HG03432 (cell line): ENCODE measurements at regions not wholly inside any gene's neighbourhood (a gene's known extent, or its start where the extent isn't known, plus 50 kb on each side); places are given as distances from the start of the nearest gene placed in this dataset.
"Not testable (repeated sequence)": the region's sequence is repeated elsewhere in the genome, so short reads cannot be mapped to it uniquely, and the experiment has no call there.

ENCODE experiments used
- ATAC-seq: cut with Tn5 transposase; IDR thresholded peaks from one replicate; pipeline ENCODE4 v1.9.1; 2021; ENCODE audit warnings: mild to moderate bottlenecking, moderate library complexity; ENCODE audit not compliant: unreplicated experiment

DNA sequence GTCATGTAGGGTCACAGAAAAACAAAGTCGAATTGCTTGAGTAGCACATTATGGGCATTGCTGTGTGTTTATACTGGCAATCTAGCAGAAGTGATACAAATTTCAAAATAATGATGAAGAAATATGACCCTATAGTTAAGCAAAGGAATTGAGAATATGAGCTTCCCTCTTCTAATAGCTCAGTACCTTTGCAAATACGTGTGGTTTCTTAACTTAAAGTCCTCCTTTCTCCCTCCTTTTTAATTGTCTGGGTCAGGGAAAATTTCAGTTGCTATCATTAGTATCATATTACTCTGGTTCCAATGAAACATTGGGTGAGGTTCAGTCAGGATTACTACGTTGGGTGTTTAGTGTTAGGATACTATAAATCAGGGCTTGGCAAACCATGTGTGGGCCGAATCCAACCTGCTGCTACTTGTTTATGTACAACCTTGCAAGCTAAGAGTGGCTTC, 166.8 kb upstream of the CARMIL1 start:
- ATAC-seq = no peak

DNA sequence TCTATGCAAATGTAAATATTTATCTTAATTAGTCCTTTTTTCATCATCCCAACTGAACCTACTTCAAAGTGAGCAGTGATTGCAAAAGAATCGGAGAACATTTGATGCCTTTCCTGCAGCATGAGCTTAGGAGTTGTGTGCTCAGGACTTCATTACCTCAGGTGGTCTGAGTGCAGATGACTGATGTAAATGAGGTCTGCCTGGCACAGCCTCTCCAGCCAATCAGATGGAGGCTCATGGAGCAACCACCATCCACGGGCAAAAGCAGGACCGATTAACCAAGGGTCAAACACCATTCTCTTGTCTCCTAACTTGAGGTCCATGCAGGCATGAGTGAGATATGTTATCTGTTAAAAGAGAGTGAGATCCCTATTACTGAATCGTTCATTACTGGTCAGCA, 165.7 kb upstream of the CARMIL1 start:
- ATAC-seq = no peak

DNA sequence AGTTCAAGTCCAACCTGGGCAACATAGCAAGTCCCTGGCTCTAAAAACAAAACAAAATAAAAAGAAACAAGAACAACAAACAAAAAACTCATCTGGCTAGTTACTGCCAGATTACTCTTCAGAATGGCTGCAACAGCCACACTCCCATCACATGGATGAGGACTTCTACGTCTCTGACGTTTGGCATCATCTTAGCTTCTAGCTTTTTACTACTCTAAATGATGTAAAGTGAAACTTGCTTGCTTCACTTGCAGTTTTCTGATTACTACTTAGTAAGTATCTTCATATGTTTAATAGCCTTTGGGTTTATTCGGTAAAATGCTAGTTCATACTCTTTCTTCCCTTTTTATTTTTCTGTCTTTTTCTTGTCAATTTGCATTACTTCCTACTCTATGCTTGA, 161.1 kb upstream of the CARMIL1 start:
- ATAC-seq = no peak

DNA sequence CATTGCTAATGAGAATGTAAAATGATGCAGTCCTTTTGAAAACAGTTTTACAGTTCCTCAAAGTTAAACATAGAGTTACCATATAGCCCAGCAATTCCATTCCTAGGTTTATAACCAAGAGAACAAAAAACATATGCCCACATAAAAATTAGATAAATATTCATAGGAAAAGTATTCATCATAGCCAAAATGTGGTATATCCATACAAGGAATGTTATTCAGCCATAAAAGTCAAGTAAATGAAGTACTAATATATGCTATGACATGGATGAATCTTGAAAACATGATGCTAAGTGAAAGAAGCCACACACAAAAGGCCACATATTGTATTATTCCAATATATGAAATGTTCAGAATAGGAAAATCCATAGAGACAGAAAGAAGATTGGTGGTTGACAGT, 158.0 kb upstream of the CARMIL1 start:
- ATAC-seq = no peak

DNA sequence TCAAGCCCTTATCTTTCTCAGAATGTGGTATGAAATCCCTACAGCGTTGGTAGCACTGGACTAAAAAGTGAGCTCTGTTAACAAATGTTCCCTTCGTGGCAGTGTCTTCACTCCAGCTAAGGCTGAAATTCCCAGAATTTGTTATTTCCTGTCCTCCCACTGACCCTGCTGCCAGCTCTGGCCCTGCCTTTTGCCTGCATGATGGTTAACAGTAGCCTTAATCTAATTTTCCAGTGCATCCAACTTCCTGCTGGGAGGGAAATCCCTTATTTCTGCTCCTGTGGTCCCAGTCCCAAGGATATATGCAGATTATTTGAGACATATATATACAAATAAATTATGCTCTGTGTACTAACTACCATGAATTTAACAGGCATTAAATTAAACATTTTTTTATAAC, 157.2 kb upstream of the CARMIL1 start:
- no peak for ATAC-seq

DNA sequence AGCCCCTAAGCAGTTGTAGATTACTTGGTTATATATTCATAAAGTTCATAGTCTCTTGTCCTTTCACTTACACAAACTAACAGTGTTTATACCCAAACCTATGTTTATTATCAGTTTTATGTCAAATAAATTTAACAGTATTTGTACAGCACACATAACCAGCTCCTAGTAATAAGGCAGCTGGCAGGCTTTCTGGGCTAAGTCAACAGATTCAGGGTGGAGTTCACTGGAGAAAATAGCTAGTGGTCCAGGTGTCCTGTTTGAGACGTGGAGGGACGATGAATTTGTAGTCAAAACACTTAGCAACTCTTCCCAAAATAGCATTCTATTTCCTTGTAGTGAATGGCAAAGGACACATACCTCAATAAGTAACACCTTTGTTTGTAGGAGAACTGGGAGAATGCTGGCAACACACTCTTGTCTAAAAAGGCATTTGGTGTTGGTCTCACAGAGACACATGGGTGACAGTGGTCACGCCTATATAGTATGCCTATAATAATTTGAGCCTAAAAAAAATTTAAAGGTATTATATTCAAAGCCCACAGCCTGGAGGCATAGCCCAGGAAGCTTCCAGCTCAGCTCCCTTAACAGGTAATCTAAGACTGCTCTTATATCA, 156.4 kb upstream of the CARMIL1 start:
- no peak for ATAC-seq

DNA sequence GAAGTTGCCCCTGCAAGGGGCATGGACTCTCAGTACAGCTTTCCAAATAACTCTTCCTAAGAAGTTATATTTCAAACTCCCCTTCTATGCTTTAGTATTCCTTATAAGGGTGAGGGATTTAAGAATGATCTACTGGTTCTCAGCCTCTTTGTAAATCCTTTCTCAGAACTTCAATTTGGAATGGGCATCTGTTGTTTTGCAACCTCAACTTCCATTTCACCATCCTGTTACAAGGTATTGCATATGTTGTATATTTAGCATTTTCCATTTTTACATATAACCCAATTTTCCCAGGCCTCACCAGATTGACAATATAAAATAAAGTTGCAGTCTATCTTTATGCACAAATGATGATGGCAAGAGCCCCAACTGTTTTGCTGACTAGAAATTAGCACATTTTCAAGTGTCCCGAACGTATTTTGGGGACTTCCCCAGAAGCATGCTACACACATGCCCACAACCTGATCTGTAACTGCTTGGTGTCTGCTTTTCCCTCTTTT, 154.9 kb upstream of the CARMIL1 start:
- no peak for ATAC-seq

DNA sequence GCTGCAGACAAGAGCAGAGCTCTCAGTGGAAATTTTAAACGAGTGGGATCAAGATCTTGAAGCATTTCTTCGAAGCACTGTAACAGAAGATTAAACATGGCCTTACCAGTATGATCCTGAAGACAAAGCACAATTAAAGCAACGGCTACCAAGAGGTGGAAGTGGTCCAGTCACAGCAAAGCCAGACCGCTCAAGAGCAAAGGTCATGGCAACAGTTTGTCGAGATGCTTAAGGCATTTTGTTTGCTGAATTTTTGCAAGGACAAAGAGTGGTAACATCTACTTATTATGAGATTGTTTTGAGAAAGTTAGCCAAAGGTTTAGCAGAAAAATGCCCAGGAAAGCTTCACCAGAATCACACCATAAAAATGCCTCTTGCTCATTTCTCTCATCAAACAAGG, 153.4 kb upstream of the CARMIL1 start:
- ATAC-seq = no peak

DNA sequence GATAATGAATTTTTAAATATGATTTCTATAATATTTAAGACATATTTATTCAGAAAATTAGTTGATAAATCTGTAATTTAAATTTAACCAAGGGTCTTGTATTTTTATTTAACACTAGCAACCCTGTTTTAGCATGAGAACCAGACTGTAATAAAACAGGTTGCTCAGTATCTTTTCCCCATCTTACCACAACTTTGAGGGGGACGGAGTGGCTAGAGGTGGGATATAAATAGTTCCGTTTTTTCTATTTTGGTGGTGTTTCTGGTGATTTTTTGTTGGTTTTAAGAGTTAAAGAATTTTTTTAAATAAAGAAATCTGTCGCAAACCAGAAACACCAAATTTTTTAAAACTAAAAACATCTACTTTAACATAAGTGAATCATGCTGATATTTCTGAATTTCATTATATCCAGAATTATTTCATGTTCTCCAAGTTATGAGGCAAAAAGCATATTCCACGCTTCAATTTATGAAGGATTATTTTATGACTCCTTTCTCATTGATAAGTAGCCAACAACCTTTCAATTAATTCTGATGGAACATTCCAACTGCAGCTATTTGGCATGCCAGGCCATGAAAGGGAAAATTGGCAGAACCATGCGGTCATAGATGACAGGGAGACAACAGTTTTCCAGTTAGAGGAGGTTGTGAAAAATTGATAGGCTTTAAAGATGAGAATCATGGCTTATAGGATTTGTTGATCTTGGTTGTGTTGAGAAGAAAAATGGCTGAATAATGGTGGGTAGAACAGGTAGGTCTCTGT, 151.9 kb upstream of the CARMIL1 start:
- no peak for ATAC-seq

DNA sequence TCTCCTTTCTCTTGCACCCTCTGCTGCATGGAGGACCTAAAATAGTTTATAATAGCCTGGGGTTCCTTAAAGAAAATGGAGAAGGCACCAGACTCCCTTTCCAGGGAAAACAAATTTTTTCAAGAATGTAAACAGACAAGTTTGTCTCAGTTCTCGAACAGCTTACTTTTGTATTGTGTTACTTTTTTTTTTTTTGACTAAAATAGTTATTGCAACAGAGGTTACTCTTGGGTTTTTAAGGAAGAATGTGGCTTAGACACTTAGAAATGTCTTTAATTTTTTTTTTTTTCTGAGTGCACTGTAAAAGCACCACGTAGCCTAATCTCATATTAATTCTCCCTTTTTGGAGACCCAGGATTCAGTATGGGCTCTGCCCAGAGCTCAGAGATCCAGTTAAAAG, 148.7 kb upstream of the CARMIL1 start:
- no peak for ATAC-seq

DNA sequence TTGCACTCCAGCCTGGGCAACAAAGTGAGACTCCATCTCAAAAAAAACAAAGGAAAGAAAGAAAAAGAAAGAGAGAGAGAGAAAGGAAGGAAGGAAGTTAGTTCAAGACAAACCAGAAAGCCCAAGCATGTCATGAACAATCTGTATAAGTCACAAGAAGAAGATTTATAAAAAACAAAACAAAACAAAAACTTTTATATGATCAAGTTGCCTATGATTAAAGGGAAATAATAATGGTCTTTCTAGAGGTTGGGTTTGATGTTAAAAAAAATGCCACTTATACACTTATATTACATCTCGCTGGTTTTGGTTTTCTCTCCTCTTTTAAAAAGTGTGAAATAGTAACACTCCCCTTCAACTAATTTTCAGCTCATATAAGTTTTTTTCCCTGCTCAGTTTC, 146.2 kb upstream of the CARMIL1 start:
- ATAC-seq = no peak

DNA sequence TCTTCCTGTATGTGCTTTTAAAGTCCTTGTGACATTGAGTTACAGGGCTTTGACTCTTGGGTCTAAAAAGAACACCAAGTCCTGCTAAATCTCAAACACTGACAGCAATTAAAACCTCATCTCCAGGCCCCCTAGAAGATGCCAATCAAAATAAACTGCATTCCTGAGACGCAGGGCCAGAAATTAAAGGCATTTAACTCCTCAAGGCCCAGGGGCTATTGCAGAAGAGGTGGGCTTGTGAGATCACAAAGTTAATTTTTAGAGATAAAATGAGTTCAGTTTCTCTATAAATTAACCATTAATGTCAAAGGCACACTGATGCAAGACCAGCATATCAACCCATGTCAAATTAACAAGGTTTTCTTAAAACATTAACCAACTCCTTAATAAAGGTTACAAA, 145.6 kb upstream of the CARMIL1 start:
- ATAC-seq = no peak

DNA sequence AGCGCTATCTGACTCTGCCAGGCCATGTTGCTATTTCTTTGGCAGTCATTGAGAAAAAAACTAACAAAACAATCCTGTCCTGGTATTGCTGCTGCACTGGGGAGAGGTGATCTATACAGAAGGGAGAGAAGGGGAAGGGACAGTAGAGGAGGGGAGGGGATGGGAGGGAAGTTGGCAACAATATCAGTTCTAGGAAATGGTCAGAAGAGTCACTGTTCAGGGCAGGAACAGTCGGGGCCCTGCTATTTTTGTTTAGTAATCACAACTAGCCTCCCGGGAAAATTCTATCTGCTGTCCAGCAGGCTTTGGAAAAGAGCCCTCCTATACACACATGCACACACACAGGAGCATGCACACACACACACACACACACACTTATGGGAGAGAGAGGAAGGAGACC, 142.3 kb upstream of the CARMIL1 start:
- no peak for ATAC-seq

DNA sequence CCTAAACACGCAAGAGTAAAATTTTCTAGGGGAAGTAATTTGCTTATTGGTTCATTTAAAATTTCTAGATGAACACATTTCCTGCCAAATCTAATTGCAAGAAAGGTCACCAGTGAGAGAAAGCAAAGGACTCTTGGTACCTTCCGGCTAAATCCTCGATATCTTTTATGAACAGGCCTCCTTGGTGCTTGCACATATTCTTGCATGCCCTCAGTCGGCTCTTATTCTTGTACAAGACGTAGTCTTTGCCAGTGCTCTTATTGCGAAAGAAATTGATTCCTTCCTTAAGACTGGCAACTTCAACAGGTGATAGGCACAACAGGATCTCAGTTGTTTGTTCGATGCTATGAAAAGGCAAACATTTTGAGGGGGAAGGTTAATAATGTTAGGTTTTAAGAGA, 141.7 kb upstream of the CARMIL1 start:
- no peak for ATAC-seq

DNA sequence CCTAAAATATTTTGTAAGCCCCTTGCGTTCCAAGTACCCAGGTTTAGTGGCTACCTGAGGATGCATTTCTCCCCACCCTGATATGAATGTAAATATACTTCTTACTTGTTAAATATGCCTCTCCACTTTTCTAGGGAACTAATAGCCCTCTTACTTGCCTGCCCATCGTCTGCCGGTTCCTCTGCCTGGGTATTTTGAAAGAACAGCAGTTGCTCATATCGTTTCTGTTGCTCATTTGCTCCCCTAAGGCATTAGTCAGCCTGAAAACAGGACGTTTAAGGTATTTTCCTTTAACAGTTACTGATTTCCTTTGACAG, 141.3 kb upstream of the CARMIL1 start:
- ATAC-seq = no peak

DNA sequence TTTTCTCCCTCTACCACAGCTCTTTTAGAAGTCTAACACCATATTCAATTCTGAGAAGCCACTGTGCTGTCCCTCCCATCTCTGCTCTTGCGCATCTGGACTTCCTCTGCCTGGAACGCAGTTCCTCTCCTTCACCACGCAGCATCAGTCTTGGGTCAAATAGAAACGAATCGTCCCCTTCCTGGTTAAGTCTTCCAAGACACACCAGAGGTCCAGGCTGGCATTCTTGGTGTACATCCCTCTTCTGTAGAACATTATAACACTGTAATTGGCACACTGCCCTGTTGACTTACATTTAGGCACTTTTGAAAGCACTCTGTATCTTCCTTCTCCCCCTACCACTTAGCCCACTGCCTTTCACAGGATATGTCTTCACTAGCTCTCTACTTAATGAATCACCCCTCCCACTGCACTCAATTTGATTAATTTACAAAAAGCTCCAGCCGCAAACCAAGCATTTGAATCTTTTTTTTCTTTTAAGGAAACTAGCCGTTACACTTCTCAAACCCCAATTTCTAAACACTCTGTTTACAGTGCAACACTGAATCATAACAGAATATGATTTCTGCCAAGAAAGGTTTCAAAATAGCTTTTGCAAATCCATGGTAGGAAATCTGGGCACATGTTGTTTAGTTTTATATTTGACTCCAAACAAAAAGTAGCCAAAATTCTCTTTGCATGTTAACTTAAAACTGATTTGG, 140.8 kb upstream of the CARMIL1 start:
- ATAC-seq = peak; percentile 94

DNA sequence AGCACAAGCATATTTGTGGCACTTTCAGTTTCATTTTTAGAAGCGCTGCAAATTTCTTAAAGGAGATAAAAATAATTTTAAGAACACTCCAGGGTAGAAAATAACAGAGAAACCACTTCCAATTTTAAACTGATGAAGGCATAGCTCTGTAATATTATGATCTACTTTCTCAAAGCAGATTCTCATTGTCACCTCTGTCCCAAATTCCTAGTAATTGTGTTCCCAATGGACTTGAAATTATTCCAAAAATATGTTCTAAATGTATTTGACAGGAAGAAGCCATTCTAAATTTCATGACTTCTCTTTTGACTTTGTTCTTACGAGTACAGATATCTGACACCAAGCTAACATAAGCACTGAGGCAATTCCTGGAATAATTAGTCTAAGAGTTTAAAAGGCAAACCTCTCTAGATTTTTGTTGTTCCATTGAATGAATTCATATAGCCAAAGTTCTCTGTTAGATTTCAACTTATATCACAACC, 140.2 kb upstream of the CARMIL1 start:
- no peak for ATAC-seq

DNA sequence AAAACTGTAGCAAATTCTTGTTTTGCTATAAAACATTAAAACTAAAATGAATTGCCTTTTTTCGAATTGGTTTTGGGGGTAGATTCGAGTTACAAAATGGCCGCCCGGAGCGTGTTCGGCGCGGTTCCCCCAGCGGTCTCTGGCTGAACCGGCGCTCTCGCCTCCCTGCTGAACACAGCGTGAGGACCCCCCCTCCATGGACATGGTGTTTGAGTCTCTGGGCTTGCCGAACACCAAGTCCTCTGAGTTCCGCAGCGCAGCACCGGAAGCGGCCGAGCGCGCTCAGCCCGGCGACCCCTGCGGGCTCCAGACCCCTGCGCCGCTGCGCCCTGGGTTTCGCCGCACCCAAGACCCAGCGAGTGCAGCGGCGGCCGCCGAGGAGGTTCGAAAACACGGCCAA, 139.6 kb upstream of the CARMIL1 start:
- not testable (repeated sequence) for ATAC-seq

DNA sequence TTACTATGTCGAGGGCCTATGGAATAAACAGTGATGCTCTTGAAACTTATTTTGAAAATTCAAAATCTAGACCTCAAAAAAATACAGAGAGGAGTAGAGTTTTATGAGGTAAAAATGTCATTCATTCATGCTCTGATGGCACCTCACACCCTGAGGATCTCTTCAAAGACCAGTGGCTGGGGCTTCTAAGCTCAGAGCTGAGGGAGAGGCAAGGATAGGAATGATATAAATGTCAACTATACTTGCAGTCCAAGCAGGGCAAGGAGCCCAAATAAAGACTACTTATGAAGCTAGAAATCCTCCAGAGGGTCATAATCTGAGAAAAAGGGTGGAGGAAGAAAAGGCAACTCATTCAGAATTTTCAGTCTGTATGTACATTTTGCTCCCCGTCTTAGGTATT, 136.7 kb upstream of the CARMIL1 start:
- ATAC-seq = no peak

DNA sequence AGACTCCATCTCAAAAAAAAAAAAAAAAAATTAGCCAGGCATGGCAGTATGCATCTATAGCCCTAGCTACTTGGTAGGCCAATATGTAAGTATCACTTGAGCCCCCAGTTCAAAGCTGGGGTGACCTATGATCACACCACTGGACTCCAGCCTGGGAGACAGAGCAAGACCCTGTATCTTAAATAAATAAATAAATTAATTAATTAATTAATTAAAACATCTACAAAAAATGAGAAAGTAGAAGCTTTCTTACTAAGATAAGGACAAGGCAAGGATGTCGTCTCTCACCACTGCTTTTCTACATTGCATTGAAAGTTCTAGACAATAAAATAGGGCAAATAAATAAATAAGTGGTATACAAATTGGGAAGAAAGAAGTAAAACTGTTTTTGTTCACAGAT, 134.3 kb upstream of the CARMIL1 start:
- no peak for ATAC-seq

DNA sequence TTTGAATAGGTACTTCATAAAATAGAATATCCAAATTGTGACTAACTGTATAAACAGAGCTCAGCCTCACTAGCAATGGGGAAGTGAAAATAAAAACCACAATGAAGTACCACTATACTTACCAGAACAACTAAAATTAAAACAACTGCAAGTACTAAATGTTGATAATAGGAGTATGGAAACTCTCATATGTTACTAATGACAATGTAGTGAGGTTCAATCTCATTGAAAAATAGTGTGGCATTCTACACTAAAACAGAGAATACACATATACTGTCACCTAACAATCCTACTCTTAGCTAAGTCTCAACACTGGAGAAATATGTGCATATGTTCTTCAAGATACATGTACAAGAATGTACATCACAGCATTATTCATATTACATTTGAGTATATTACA, 132.0 kb upstream of the CARMIL1 start:
- ATAC-seq = peak; percentile 99

DNA sequence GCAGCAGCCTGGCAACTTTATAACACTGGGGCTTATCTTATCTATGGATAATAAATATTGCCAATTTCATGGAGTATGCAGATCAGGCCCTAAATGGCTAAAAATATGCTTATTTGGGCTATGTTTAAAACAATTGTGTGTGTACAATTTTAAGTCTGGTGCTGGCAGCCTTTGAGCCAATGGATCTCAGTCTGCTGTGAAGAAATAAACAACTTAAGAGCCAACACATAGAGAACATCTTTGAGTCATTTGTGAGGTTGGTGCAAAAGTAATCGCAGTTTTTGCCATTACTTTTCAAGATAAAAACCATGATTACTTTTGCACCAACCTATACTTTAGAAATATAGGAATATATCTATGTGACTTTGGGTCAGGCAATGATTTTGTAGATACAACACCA, 129.1 kb upstream of the CARMIL1 start:
- ATAC-seq = no peak
